Activated CD8-positive, alpha-beta memory T cell treated with anti-CD3 and anti-CD28 coated beads for 48 hours (primary cell): ENCODE measurements at regions not wholly inside any gene's neighbourhood (a gene's known extent, or its start where the extent isn't known, plus 50 kb on each side); places are given as distances from the start of the nearest gene placed in this dataset.
"Not testable (repeated sequence)": the region's sequence is repeated elsewhere in the genome, so short reads cannot be mapped to it uniquely, and the experiment has no call there.

ENCODE experiments used
- DNase-seq, 3 experiments: peaks; one replicate each; pipeline ENCODE4 v3.0.0-alpha.2; 2020; ENCODE audit warnings: low read depth in 2 of 3, low spot score in 2 of 3

DNA sequence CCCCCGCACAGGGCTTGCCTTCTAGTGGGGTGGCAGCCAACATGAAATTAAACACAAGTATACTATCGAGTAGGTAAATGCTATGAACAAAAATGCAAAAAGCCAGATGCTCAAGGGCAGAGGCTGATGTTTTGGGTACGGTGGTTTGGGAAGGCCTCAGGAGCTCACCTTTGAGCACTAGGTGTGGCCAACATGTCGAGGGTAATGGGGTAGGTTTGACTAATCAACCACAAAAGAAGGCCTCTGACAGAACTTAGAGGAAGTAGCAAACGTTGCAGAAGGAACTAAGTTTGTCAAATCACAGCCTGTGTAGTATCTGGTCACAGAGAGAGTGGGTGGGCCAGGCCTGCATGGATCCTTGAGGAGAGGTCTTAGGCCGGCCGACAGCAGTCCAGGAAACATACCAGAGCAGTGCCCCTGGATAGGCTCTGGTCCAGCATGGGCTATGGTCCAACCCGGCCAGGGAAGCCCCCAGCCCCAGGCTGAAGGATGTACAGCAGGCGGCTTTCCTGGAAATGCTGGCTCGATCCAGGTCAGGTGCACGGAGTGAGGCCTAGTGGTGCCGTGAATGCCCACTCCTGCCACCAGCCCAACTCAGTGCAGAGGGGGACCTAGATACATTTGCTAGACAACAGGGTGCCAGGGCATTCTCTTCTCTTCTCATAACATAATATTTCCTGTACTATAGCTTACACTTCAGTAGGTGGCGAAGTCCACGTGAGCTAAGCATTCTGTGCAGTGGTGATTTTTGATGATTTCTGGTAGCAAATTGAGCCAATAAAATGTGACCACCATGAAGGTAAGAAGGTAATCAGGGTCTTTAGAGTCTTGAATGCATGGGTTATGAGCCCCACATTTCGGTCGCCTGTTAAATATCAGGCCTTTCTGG, 56.3 kb upstream of the CD93 start:
- no peak for DNase-seq

GRCh38 chr20:23141450-23142161, 55.5 kb upstream of the CD93 start:
- DNase-seq: no peak

GRCh38 chr20:23140991-23141390, 54.9 kb upstream of the CD93 start:
- DNase-seq: no peak

DNA sequence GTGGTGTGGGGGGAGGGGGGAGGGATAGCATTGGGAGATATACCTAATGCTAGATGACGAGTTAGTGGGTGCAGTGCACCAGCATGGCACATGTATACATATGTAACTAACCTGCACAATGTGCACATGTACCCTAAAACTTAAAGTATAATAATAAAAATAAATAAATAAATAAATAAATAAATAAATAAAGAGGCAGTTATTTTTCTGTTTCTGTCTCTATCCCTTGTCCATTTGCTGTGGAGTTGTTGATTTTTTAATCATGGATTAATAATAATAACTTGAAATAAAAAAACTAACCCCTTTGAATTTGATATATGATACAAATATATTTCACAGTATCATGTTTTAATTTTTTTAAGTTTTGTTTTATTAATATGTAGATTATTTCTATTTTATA, 53.9 kb upstream of the CD93 start:
- DNase-seq: not testable (repeated sequence)

GRCh38 chr20:23139524-23139923, 53.4 kb upstream of the CD93 start:
- DNase-seq: no peak

DNA sequence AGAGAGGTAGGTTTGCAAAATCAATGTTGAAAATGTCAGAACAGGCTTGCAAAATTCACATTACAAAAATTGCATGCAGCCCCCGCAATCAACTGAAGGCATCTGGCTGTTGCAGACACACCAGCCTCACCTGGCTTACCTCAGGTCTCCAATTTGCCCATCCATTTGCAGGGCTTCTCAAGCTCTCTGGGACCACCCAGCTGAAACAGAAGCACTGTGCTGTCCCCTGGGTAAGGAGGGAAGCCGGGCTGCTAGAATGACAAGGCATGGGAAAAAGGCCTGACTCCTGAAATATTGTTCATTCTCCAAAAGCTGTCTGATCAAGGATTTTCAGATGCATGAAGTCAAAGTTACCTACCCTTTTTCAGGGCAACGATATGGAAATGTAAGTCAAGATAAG, 52.6 kb upstream of the CD93 start:
- no peak for DNase-seq

DNA sequence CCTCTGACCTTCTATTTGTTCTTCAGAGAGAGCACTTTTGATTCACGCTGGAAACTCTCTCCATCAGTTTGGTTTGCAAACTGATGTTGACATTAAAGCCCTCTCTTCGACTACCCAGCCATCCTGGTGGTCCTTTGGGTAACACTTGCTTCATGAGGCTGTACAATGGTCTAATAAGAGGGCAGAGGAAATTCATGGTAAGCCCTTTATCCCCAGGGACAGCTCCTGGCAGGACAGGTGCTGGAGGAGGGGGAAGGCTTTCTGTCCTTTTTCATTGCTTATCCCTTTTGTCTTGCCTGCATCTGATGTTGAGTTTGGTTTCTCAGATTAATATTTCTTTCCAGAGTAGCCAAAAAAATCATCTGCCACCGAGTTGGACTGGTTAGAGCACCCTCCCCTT, 52.1 kb upstream of the CD93 start:
- DNase-seq: no peak

DNA sequence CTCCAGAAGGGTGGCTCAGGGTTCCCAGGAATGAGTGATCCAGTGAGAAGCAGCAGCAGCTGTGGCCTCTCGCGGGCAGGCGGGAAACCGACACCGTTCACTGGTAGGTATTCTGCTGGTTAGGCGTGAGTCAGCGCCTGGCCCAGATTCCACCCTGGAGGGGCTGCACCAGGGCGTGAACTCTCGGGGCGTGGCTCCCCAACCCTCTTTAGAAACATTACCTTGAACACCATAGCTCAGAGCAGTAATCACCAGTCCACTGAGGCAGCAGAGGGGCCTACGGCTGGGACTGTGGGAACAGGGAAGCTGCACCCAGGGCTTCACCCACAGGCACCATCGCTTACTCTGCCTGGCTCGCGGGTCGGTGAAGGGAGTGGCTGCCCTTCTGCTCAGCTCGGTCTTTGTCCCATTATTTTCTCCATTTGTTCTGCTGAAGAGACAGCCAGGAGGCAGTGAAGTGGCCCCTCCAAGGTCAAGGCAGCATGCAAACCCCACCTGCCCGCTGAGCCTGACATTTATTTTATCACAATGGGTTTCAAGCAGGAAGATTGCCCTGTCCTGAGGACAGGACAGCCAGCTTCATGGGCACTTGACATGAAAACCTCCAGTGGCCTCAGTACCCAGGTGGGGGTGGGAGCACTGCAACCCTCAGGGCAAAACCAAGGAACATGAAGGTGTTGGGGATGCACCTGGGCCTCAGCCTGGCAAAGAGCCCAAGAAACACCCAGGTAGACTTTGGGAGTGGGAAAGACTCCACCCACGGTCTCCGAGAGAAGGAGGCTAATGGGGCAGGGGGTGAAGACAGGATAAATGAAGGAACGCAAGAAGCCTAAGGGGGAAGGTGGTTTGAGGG, 51.0 kb upstream of the CD93 start:
- no peak for DNase-seq

DNA sequence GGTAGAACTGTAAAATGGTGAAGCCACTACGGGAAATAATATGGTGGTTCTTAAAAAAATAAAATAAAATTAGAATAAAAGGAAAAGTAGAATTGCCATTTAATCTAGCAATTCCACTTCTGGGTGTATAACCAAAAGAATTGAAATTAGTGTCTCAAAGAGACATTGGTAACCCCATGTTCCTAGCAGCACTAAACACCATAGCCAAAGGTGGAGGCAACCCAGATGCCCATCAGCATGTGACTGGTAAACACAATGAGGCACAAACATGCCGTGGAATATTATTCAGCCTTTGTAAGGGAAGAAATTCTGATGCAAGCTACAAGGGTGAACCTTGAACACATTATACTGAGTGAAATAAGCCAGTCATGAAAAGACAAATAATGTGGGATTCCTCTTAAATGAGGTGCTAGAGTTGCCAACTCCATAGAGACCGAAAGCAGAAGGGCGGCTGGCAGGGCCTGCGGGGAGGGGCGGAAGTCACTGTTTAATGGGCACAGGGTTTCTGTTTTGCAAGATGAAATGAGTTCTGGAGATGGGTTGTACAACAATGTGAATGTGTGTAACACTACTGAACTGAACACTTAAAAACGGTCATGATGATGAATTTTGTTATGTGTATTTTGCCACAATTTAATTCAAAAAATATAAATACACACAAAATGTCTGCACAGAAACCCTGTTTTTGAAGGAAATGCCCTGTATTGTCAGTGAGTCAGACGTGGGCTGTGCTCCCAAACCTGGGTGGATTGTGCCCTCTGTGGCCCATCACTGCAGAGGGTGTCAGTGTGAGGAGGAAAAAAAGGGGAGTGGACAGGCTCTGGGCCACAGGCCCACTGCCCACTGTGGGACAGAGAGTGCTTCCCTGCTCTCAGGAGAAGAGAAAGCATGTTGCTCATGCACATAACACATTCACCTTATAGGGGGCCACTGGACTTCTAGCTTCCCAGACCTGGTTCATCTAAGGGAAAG, 49.6 kb upstream of the CD93 start:
- no peak for DNase-seq
